SK-N-SH (cell line): ENCODE measurements at regions not wholly inside any gene's neighbourhood (a gene's known extent, or its start where the extent isn't known, plus 50 kb on each side); places are given as distances from the start of the nearest gene placed in this dataset.

Experiments used
- CTCF ChIA-PET: fragments of 300-600, 350-600 bp; formaldehyde crosslinking; extraction: SDS; loops from one replicate; lab custom pipeline; 2021; lab: Yijun Ruan, JAX
- POLR2A ChIA-PET: fragments of 350-600 bp; sonication (Branson Sonifier 250); formaldehyde crosslinking; extraction: SDS; loops from one replicate; lab custom pipeline; 2020; ENCODE audit warnings: antibody characterized with exemption, inconsistent platforms; lab: Yijun Ruan, JAX
- DNase-seq: peaks from one replicate; pipeline ENCODE4 v3.0.0; 2012
- H2AFZ ChIP-seq: fragments of 200-600 bp; sonication (generic); 2 replicates; pipeline ENCODE4 v1.8.1; 2016; ENCODE audit warnings: antibody characterized with exemption, mild to moderate bottlenecking, low read depth
- H3F3A ChIP-seq: fragments of 200-600 bp; sonication (generic); replicated peaks from 2 replicates; pipeline ENCODE3; 2016; ENCODE audit warnings: antibody characterized with exemption, mild to moderate bottlenecking; ENCODE audit not compliant: insufficient read depth
- H3K27ac ChIP-seq, 2 experiments: fragments of 200-500 bp in 1 of 2; fragments of 200-600 bp in 1 of 2; sonication (Bioruptor generic) in 1 of 2; sonication (generic), shearing (Covaris generic) in 1 of 2; 2 replicates each; pipeline versions ENCODE4 v1.5.1 to v1.6.1; 2014 to 2016; ENCODE audit warnings: low read depth in 2 of 2, inconsistent platforms in 1 of 2, low read length in 1 of 2, mild to moderate bottlenecking in 1 of 2, mixed read lengths in 1 of 2
- H3K27me3 ChIP-seq: fragments of 200-600 bp; sonication (generic), shearing (Covaris generic); 2 replicates; pipeline ENCODE4 v1.6.1; 2016; ENCODE audit warnings: mixed run types; ENCODE audit not compliant: insufficient read depth
- H3K36me3 ChIP-seq, 2 experiments: fragments of 200-500 bp in 1 of 2; fragments of 200-600 bp in 1 of 2; sonication (Bioruptor generic) in 1 of 2; sonication (generic) in 1 of 2; replicated peaks in 1 of 2; 2 replicates each; pipeline versions ENCODE3 to v1.5.1; 2014 to 2016; ENCODE audit warnings: low read length in 1 of 2, mild to moderate bottlenecking in 1 of 2; ENCODE audit not compliant: insufficient read depth in 2 of 2, control insufficient read depth in 1 of 2
- H3K4me1 ChIP-seq, 2 experiments: fragments of 200-500 bp in 1 of 2; fragments of 200-600 bp in 1 of 2; sonication (Bioruptor generic) in 1 of 2; sonication (generic), shearing (Covaris generic) in 1 of 2; 2 replicates each; pipeline versions ENCODE4 v1.5.1 to v1.6.1; 2014 to 2016; ENCODE audit warnings: low read depth in 1 of 2, low read length in 1 of 2, mixed run types in 1 of 2; ENCODE audit not compliant: insufficient read depth in 2 of 2, control insufficient read depth in 1 of 2
- H3K4me2 ChIP-seq: fragments of 200-600 bp; sonication (generic), shearing (Covaris generic); 2 replicates; pipeline ENCODE4 v1.6.1; 2017; ENCODE audit warnings: mixed run types
- H3K4me3 ChIP-seq, 2 experiments: fragments of 200-500 bp in 1 of 2; fragments of 200-600 bp in 1 of 2; sonication (Bioruptor generic) in 1 of 2; sonication (generic), shearing (Covaris generic) in 1 of 2; 2 replicates each; pipeline versions ENCODE4 v1.5.1 to v1.8.1; 2014 to 2016; ENCODE audit warnings: low read depth in 2 of 2, inconsistent platforms in 1 of 2, low read length in 1 of 2, mild to moderate bottlenecking in 1 of 2, mixed read lengths in 1 of 2, moderate library complexity in 1 of 2
- H3K79me2 ChIP-seq: fragments of 200-600 bp; sonication (generic); 2 replicates; pipeline ENCODE4 v1.8.1; 2017; ENCODE audit warnings: mild to moderate bottlenecking; ENCODE audit not compliant: insufficient read depth
- H3K9ac ChIP-seq: fragments of 200-600 bp; sonication (generic); 2 replicates; pipeline ENCODE4 v1.6.1; 2017; ENCODE audit warnings: mixed run types
- H3K9me2 ChIP-seq: fragments of 200-600 bp; sonication (generic); 2 replicates; pipeline ENCODE4 v1.6.1; 2017; ENCODE audit warnings: mixed run types
- H3K9me3 ChIP-seq: fragments of 200-600 bp; sonication (generic); 2 replicates; pipeline ENCODE4 v1.6.1; 2017; ENCODE audit warnings: mixed run types, mild to moderate bottlenecking, moderate library complexity
- H4K20me1 ChIP-seq: fragments of 200-600 bp; sonication (generic); 2 replicates; pipeline ENCODE4 v1.6.1; 2017; ENCODE audit warnings: mild to moderate bottlenecking, mixed run types; ENCODE audit not compliant: insufficient read depth
- CTCF ChIP-seq: fragments of 200-600 bp; sonication (generic); IDR thresholded peaks from 2 replicates; pipeline ENCODE4 v1.6.1; 2017; ENCODE audit warnings: antibody characterized with exemption, mild to moderate bottlenecking, moderate library complexity
- ELF1 ChIP-seq: IDR thresholded peaks from 2 replicates; pipeline ENCODE4 v1.4.0; 2012
- EZH2phosphoT487 ChIP-seq: fragments of 200-600 bp; sonication (generic); IDR thresholded peaks from 2 replicates; pipeline ENCODE4 v1.6.1; 2017; ENCODE audit warnings: low read depth, mixed run types, mild to moderate bottlenecking, antibody characterized with exemption, moderate library complexity, borderline replicate concordance
- FOXJ3 ChIP-seq: sonication (generic); formaldehyde crosslinking; IDR thresholded peaks from 2 replicates; pipeline ENCODE4 v1.5.1; 2020; ENCODE audit warnings: mild to moderate bottlenecking, missing genetic modification reagents
- IRF3 ChIP-seq: fragments of 150-350 bp; IDR thresholded peaks from 2 replicates; pipeline ENCODE4 v1.6.1; 2016; ENCODE audit warnings: mild to moderate bottlenecking, low read depth, low read length
- NRF1 ChIP-seq: IDR thresholded peaks from 2 replicates; pipeline ENCODE4 v1.6.1; 2012; ENCODE audit warnings: low read depth, mild to moderate bottlenecking, low read length
- PBX3 ChIP-seq: IDR thresholded peaks from 2 replicates; pipeline ENCODE4; 2012
- RAD21 ChIP-seq: IDR thresholded peaks from 2 replicates; pipeline ENCODE4 v1.6.1; 2012; ENCODE audit warnings: mild to moderate bottlenecking, low read length
- RCOR1 ChIP-seq: fragments of 150-350 bp; IDR thresholded peaks from 2 replicates; pipeline ENCODE4 v1.6.1; 2017; ENCODE audit warnings: antibody characterized with exemption, low read length
- REST ChIP-seq: IDR thresholded peaks from 2 replicates; pipeline ENCODE4 v1.6.1; 2012; ENCODE audit warnings: mild to moderate bottlenecking, low read depth, low read length, moderate library complexity
- RFX5 ChIP-seq: IDR thresholded peaks from 2 replicates; pipeline ENCODE4 v1.6.1; 2012; ENCODE audit warnings: mild to moderate bottlenecking, improper control_type of control experiment, low read length
- RXRA ChIP-seq: IDR thresholded peaks from 2 replicates; pipeline ENCODE4 v1.4.0; 2012; ENCODE audit warnings: low read depth, mild to moderate bottlenecking, borderline replicate concordance
- SIN3A ChIP-seq: IDR thresholded peaks from 2 replicates; pipeline ENCODE4 v1.6.1; 2012; ENCODE audit warnings: low read depth, mild to moderate bottlenecking, low read length, moderate library complexity, borderline replicate concordance
- TCF12 ChIP-seq: IDR thresholded peaks from 2 replicates; pipeline ENCODE4 v1.4.0; 2012
- YY1 ChIP-seq: IDR thresholded peaks from 2 replicates; pipeline ENCODE4 v1.4.0; 2012; ENCODE audit warnings: low read depth, mild to moderate bottlenecking
- WGBS: methylation state at CpG from one replicate; pipeline ENCODE4 v1.1.6; 2017; ENCODE audit warnings: low lambda C conversion rate; 5-methylcytosine and 5-hydroxymethylcytosine counted together
- TF ChIP-seq, protein P1 (sequence below): fragments of 150-350 bp; IDR thresholded peaks from 2 replicates; pipeline ENCODE4 v1.6.1; 2017; ENCODE audit warnings: antibody characterized with exemption, low read length, low read depth, borderline replicate concordance

GRCh38 chr2:181371782-181372645 lies 85.2 kb upstream of the ITGA4 start (continued):
- TF ChIP-seq EZH2phosphoT487: no peak
- no peak for TF ChIP-seq SIN3A
- TF ChIP-seq, protein P1, sequence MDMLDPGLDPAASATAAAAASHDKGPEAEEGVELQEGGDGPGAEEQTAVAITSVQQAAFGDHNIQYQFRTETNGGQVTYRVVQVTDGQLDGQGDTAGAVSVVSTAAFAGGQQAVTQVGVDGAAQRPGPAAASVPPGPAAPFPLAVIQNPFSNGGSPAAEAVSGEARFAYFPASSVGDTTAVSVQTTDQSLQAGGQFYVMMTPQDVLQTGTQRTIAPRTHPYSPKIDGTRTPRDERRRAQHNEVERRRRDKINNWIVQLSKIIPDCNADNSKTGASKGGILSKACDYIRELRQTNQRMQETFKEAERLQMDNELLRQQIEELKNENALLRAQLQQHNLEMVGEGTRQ: no peak
- TF ChIP-seq CTCF: no peak
- no peak for TF ChIP-seq RAD21
- TF ChIP-seq IRF3: no peak

DNA sequence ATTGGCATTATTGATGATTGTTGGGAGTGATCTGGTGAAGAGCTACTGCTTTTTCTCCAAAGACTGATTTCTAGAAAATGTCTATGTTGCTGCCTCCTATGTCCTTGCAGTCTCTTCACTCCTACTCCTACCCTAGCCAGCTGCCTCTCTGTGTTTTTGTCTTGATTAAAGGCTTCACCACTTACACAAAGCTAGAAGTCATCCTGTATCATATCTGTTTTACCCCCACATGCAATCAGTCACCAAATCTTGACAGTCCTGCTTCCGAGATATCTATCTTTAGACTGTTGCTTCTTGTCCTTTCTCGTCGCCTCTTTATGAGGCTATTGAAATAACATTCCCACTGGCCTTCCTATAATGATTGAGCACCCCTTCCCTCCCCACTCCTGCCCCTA lies 84.5 kb upstream of the ITGA4 start:
- Histone ChIP-seq H3K9me3 (no peaks in the 10 kb centered on the region), H3K79me2 (no peaks in the 10 kb centered on the region), H3K36me3 (no peaks in the 10 kb centered on the region), H3K27me3 (no peaks in the 10 kb centered on the region), H2AFZ (no peak overlapping the region), H3K27ac (peak overlapping the region; percentile 11 to 29; a peak in 2 of 4 replicates), H3K9ac (no peak overlapping the region), H3K4me2 (no peak overlapping the region), H3K4me1 (peaks cover 0 to 14% of the 10 kb centered on the region in 2 experiments; a peak in 3 of 4 replicates), H3K9me2 (no peaks in the 10 kb centered on the region), H4K20me1 (no peaks in the 10 kb centered on the region), H3F3A (peaks cover 14% of the 10 kb centered on the region), H3K4me3 (no peak overlapping the region)
- WGBS: 88% methylated on average over 3 of the region's 3 CpGs
- DNase-seq: no peak
- POLR2A ChIA-PET: no interaction called here
- CTCF ChIA-PET: interaction anchor here (0.9 to 1.4 kb wide), 2 partner anchors 84 to 267 kb away, joined by 3 to 4 read pairs; partner anchors contain the start of gene ITGA4
- TF ChIP-seq RCOR1 (no peak), TCF12 (no peak), REST (no peak), IRF3 (no peak), EZH2phosphoT487 (no peak), RFX5 (no peak), RAD21 (no peak), YY1 (no peak), NRF1 (no peak), PBX3 (no peak), ELF1 (no peak), CTCF (no peak), SIN3A (no peak), RXRA (no peak), FOXJ3 (CRISPR knock-in tag) (no peak)
